ENCODE measurements at regions not wholly inside any gene's neighbourhood (a gene's known extent, or its start where the extent isn't known, plus 50 kb on each side); places are given as distances from the start of the nearest gene placed in this dataset.

DNA sequence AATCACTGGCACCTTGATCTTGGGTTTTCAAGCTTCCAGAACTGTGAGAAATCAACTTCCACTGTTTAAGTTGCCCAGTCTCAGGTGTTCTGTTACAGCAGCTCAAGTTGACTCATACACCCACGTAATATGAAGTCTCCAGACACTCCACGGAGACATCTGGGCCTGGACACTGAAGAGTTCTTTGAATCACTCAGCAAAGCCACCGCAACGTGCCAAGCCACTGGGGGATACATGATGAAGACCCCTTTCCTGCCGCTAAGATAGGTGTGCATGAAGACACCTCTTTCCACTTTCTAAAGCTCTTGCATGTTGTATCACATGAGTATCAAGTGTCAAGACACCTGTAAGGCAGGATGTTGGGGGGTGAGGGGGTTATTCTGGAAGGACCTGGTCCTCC lies 311.7 kb upstream of the RTL1 start:
- DNase-seq (ENCODE audit: low read depth), result no peak
- H3K4me3 ChIP-seq (ENCODE audit: low read depth, low read length), result no peak overlapping the region

DNA sequence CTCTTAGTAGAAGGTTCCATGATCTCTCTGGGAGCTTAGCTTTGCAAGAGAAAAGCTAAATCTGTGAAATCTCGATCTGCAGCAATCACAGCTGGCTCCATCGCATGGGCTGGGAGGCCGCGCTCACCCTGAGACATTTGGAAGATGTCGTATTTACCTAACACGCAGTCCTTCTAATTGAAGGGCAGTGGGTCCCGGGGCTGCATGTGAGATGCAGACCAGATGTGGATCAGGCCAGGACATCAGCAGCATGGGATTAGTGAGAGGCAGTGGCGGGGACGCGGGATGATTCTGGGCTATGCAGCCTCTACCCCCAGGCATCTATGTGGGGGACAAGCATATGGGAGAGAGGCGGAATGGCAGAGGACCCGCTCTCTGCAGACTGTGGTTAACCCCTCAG lies 312.4 kb upstream of the RTL1 start:
- DNase-seq (ENCODE audit: low read depth), result no peak

DNA sequence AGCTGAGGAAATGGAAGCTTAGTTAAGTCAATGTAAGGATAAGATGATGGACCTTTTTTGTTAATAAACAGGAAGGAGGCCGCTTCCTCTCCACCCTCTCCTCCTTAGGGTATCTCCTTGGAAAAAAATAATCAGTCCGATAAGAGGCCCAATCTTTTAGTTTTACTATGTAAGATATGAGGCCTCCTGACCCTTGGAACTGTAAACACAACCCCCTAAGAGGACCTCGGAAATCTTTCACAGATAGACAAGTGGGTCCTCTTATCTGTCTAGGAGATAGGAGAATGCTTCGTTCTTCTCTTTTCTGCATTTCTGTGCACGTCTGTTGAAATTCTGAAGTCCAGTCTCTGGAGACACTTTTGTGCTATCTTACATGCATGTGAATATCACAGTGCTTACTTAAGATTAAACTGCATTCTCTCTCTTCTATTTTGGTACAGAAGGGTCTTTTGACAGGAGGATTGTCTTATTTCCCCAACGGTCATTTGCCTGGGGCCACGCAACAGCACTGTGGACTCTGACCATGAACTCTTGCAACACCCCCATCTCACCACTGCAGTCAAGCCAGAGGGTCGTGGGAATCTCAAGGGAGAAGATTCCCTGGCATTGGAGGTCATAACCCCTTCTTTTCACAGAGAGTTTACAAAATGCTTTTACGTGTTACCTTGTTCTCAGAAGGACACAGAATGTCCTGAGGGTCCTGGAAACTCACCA lies 313.0 kb upstream of the RTL1 start:
- DNase-seq (ENCODE audit: low read depth), result no peak
- no peak overlapping the region for H3K4me3 ChIP-seq (ENCODE audit: low read depth, low read length)

More for the DNA sequence above, 312.4 kb upstream of the RTL1 start:
- H3K4me3 ChIP-seq (ENCODE audit: low read depth, low read length), result no peak overlapping the region

DNA sequence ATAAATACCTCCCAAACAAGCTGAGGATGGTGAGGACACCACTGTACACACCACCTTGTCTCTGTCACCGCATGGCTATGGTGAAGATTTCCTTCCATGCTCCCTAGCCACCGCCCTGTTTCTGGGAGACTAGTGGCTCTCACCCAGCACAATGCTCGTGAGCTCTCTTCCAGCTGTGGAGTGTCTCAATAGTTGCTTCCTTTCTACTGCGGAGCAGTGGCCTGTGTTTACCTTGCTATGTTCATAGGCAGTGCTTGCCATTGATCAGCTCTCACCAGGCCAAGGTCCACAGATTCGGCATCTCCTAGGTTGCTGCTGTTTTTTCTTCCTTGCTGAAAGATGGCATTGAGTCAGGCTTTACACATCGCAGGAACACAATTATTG lies 313.6 kb upstream of the RTL1 start:
- no peak for DNase-seq (ENCODE audit: low read depth)
- H3K4me3 ChIP-seq (ENCODE audit: low read depth, low read length), result no peak overlapping the region

DNA sequence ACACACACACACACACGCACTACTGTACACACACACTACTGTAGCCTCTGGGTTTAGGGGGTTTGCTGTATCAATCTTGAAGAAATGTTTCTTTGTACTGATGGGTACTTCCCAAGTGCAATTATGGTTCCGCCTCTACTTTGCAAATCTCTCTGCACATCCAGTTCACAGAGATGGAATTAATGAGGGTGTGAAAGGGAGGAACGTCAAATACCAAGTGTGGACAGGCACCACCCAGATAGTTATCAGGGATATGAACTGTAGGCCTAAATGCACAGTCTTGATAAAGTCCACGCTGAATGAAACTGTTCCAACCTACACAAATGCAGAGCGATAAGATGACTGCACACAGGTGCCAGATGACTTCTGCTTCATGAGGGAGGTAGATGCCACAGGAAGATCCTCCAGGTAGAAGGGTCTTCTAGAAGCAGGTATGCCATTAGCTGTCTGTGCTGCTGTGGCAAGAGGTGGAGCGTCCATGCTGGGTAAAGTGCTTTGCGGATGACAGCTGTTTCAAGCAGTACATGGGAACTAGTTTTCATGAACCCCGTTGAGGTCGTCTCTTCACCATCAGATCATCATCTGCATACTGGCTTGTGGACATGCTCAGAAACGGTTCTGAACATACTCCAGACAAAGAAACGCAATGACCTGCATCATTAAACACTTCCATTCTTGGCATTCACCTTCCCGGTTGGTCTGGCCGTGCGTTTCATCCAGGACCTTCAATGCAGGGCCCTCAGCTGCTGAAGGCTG lies 314.3 kb upstream of the RTL1 start:
- no peak for DNase-seq (ENCODE audit: low read depth)
- no peak overlapping the region for H3K4me3 ChIP-seq (ENCODE audit: low read depth, low read length)

DNA sequence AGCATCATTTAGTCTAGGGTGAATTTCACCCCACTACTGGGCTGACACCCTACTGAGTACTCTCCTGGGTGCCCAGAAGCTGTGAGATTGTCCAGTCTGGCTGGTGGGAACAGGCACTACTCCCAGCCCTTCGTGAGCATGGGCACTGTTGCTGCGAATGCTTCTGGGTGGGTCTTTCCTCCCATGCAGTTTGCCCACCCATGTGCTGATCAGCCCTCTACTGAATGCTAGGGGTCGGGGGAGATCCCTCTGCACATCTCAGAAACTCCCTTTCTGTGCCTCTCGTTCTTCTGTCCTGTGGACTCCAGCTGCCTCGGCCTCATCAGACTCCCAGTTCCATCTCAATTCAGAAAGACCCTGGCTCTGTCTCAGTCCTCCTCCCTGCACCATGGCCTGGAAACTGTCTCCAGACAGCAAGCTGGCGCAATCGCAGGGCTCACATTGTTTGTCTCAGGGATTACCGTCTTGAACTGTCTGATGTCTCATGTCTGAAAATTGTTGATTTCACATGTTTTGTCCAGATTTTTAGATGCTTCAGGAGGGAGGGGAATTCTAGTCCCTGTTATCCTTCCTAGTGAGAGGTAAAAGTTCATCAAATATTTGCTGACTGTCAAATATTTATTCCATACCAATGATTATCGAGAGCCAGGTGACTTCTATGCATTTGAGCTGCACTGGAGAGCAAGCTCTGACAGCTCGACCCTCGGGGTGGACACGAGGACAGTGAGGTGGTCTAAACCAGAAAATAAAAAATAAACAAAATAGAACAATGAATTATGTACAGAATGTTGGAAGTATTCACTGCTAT lies 316.6 kb upstream of the RTL1 start:
- H3K4me3 ChIP-seq (ENCODE audit: low read depth, low read length), result no peak overlapping the region
- no peak for DNase-seq (ENCODE audit: low read depth)

DNA sequence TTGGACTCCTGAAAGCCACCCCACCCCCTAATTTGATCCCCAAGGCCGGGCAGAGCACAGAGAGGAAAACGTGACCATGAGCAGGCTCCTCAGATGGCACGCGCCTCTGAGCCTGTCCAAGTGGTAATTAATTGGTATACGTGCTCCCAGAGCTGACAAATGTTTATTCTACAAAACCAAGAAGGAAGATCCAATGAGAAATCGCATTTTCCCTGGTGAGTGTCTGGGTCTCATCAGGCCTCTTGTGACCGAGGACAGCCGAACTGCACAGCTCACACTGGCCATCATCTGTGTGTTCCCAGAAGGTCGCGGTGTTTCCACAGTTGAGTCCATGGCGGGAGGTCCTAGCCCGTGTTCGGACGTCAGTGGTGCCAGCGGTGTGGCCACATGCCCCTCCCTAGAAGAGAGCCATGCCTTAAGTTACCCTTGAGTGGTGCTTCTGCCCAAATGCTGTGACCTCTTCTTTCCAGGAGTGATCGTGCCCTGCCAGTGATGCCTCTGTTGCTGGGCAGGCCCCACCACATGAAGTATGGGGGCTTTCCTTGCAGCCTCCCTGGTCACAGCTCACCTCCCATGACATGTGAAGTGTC lies 317.5 kb upstream of the RTL1 start:
- no peak for DNase-seq (ENCODE audit: low read depth)
- H3K4me3 ChIP-seq (ENCODE audit: low read depth, low read length), result no peak overlapping the region

DNA sequence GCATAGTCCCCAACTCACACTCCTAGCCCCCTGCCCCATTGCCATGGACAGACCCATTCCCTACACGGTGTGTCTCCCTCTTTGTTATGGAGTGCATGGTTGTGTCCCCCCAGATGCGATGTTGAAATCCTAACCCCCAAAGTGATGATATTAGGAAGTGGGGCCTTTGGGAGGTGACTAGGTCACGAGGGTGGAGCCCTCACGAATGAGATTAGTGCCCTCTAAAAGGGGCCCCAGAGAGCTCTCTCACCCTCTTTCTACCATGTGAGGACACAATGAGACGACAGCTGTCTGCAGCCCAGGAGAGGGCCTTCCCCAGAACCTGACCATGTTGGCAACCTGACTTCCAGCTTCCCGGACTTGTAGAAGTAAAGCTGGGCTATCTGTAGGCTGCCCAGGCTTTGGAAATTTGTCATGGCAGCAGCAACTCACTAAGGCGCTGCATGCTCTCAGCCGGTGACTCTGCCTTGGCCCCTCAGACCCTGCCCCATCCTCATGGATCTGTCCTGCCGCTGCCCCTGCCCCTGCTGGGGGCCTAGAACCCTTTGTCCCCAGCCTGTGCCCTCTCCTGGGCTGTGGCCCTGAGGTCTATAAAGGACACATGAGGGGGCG lies 318.1 kb upstream of the RTL1 start:
- H3K4me3 ChIP-seq (ENCODE audit: low read depth, low read length), result no peak overlapping the region
- no peak for DNase-seq (ENCODE audit: low read depth)

DNA sequence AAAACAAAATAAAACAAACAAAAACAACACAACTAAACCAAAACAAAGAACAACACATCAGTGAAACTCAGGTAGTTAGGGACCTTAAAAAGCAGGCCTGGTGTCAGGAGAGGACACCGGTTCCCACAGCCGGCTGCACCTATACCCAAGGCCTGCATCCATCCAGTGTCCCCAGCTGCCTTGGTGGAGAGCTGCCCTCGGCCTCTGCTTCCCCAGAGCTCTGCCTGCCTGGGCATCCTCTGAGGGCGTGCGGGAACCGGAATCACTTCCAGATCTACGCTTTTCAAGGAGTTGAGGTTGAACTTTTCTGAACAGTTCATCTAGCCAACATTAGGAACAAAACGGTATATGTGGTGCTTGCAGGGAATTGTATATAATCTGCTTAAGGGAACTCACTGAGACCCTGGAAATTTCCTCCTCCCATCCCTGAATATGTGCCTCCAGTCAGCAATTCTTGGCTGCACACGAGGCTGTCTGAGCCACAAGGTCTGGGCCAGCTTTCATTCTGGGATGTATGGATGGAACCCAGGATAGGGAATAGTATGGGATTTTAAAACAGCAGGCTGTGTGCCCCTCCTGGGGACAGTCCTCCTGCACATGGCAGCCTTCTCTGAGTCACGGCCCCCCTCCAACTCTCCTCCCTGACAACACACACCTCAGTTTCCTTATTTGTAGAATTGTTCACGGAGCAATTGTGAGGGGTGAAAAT lies 319.0 kb upstream of the RTL1 start:
- H3K4me3 ChIP-seq (ENCODE audit: low read depth, low read length), result no peak overlapping the region
- DNase-seq (ENCODE audit: low read depth), result no peak

DNA sequence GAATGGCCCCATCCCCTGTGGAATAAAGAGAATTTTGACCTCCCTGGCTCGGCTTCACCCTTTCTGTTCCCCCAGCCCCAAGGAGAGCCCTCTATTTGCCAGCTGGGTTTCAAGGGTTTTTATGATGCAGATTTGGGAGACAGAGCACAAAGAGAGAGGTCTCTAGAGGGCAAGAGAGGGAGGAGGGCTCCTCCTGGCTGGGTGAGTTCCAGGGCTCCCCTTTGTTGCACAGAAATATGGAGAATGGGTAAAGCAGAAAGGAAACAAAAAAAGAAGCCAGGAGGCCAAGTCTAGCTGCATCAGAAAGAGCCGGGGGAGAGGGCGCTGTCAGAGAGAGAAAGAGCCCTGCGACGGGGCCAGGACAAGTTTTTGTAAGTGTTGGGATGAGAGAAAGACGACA lies 319.6 kb upstream of the RTL1 start:
- H3K4me3 ChIP-seq (ENCODE audit: low read depth, low read length), result no peak overlapping the region
- DNase-seq (ENCODE audit: low read depth), result no peak

DNA sequence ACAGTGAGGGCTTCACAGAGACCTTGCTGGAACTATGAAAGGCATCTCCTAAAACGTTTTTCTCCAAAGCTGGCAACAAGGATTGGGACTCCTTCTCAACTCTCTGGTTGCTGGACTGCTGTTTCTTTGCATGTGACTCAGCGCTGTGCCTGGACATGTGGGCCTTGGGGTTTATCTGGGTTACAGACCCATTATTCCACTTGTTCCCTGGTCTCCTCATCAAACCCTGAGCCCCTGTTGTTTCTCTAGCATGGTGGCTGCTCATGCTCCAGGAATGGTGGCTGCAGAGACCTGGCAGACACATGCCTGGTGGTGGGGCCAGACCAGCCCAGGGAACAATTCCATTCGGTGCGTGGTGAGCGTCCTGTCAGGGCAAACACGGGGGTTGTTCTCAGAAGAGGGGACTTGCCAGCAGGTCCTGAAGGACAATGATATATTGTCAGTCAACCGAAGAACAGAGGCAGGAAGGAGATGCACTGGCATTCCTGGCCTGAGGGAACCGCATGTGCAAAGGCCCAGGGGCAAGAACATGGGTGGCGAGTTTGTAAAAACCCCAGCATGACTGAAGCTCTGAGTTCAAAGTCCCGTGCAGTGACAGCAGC lies 320.1 kb upstream of the RTL1 start:
- DNase-seq (ENCODE audit: low read depth), result no peak
- no peak overlapping the region for H3K4me3 ChIP-seq (ENCODE audit: low read depth, low read length)

DNA sequence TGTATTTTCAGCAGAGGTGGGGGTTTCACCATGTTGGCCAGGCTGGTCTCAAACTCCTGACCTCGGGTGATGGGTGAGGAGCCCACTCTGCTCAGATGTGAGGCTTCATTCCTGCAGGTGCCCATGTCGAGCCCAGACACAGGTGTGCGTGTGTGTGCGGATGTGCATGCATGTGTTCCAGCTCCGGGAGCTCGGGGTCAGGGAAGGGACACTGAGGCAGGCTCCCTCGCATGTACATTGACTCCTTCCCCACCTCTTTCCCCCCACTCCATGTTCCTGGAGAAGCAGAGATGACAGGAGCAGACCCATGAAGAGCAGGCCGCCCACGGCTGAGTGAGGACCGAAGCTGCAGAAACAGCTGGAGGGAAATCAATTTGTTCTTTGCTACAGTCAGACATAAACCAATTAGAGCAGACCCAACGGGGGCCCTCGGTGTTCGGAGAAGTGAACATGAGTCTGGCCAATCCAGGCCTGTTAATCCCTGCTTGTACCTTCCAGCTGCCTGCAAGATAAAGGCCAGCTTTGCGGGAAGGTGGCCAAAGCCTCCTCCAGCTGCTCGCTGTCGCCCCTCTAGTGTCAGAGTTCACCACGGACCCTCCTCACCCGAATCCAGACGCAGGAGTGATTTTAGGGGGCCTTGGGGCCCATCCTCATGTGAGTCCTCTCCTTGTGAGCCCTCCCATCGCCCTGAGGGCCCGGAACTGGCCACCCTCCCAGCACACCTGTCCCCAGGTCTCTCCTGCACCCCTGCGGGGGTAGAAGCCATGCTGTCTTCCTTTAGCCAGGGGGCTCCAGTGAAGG lies 321.0 kb upstream of the RTL1 start:
- H3K4me3 ChIP-seq (ENCODE audit: low read depth, low read length), result no peak overlapping the region
- DNase-seq (ENCODE audit: low read depth), result no peak

DNA sequence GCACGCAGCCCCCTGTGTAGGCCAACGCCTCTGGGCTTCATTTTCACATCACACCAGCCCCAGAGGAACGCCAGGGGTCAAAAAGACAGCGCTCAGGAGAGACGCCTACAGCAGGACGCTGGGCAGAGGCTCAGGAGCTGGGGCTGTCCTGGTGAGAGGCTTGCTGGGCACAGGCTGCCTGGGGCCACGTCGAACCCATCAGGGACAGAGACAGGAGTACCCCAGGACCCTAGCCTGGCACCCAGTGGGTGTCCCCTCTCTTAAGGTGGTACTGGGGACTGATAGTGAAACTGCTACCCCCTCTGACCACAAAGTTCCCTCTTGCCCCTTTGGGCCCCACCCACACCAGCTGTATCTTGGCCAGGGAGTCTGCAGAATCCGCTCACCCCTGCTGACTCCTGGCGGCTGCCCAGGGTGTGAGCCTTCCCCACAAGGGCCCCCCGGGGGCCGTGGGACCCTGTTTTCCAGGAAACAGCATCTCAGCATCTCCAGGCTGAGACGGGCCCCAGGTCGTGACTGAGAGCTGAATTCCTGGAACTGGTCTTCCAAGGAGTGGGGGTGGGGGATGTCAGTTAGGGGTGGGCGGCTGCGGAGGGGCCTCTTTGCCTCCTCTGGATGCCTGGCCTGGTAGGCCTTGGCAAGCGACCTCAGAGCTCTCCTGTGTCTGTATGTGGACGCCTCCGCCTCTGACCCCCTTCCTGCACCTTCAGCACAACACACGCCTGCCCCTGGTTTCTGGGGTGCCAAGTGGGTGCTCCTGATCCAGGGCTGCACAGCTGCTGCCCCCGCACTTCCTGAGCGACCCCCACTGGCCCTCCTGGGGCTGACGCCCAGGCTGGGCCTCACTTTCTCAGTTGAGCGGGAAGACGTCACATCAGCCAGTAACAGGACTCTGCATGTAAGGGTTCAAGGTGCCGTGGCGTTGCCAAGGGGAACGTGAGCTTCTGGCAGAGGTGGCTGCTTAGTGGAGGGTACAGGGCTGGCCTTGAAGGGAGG lies 321.9 kb upstream of the RTL1 start:
- no peak overlapping the region for H3K4me3 ChIP-seq (ENCODE audit: low read depth, low read length)
- no peak for DNase-seq (ENCODE audit: low read depth)

DNA sequence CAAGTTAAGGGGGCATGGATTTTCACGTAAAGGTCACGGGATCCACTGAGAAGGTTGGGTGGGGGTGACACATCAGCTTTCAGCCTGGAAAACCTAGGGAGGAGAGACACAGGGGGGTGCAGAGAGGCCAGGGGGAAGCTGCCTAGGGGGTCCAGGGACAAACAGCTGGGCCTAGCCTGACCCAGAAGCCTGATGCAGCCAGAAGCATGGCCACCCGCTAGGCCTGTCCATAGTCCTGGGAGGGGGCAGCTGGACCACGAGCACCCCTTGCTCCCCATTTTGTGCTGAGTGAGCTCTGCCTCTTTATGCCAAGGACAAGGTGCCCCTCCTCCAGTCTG lies 322.7 kb upstream of the RTL1 start:
- H3K4me3 ChIP-seq (ENCODE audit: low read depth, low read length), result no peak overlapping the region
- DNase-seq (ENCODE audit: low read depth), result no peak

DNA sequence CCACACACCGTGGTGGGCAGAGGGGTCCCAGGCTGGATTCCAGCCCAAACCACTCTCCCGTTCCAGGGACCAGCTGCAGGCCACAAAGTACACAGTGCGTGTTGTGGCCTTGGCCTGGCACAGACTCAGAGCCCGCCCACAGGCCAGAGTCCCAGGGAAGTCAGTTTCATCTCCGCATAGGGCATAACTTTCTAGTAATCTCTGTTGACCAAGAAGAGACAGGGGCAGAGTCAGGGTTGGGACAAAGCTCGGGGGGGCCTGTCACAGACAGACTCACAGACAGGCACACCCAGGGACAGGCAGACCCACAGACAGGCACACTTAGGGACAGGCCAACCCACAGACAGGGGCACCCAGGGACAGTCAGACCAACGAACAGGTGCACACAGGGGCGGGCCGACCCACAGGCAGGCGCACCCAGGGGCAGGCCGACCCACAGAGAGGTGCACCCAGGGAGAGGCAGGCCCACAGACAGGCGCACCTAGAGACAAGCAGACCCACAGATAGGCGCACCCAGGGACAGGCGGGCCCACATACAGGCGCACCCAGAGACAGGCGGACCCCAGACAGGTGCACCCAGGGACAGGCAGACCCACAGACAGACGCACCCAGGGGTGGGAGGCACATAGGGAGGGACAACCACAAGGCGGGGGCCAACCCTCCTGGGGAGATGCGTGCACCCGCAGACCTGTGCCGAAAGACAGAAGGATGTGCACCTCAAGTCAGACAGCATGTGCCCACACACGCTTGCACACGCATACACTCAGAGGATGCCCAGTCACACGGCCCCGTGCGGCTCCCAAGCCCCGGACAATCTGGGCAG lies 323.3 kb upstream of the RTL1 start:
- no peak for DNase-seq (ENCODE audit: low read depth)

More for the DNA sequence above, 323.3 kb upstream of the RTL1 start:
- no peak overlapping the region for H3K4me3 ChIP-seq (ENCODE audit: low read depth, low read length)

Measured in skeletal muscle cell (primary cell).